ENCODE measurements at regions not wholly inside any gene's neighbourhood (a gene's known extent, or its start where the extent isn't known, plus 50 kb on each side); places are given as distances from the start of the nearest gene placed in this dataset.

DNA sequence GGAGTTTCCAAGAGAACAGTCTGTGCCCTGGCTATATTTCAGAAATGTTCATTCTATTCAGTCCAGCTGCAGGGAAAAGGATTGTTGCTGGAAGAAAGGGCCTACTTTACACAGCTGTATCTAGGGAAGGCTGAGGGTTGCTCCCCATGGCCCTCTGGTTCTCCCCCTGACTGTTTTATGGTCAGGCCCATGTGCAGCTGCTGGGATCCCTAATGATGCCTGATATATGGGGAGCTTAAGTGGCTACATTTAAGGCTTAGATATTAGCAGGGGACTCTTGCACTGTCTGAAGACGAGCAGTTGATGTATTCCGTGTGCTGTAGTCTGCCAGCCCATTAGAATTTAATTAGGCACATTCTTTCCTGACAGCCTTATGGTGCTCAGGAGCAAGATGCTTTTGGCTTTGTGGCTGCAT lies 72.0 kb downstream of the FAM43A start:
- TF ChIP-seq, protein P1, sequence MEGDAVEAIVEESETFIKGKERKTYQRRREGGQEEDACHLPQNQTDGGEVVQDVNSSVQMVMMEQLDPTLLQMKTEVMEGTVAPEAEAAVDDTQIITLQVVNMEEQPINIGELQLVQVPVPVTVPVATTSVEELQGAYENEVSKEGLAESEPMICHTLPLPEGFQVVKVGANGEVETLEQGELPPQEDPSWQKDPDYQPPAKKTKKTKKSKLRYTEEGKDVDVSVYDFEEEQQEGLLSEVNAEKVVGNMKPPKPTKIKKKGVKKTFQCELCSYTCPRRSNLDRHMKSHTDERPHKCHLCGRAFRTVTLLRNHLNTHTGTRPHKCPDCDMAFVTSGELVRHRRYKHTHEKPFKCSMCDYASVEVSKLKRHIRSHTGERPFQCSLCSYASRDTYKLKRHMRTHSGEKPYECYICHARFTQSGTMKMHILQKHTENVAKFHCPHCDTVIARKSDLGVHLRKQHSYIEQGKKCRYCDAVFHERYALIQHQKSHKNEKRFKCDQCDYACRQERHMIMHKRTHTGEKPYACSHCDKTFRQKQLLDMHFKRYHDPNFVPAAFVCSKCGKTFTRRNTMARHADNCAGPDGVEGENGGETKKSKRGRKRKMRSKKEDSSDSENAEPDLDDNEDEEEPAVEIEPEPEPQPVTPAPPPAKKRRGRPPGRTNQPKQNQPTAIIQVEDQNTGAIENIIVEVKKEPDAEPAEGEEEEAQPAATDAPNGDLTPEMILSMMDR (conservative IDR thresholded peaks at IDR 0.05) = no peak
- TF ChIP-seq ZFX (IDR thresholded peaks at IDR 0.05) = no peak

Measured in C4-2B (cell line).